Transverse colon (tissue), 4 donors: ENCODE measurements at regions not wholly inside any gene's neighbourhood (a gene's known extent, or its start where the extent isn't known, plus 50 kb on each side); places are given as distances from the start of the nearest gene placed in this dataset.

ENCODE experiments used
- DNase-seq: peaks from one replicate; pipeline ENCODE4 v3.0.0-alpha.2; 2019
- H3K27ac ChIP-seq, 4 donors: fragments of 200-600 bp; sonication (generic); 2 replicates each; pipeline ENCODE4 v1.5.1; 2016 to 2018; ENCODE audit warnings: inconsistent platforms in 4 of 4
- H3K27me3 ChIP-seq: fragments of 200-600 bp; sonication (generic); 2 replicates; pipeline ENCODE4 v1.5.1; 2017; ENCODE audit warnings: inconsistent platforms
- H3K36me3 ChIP-seq, 4 donors: fragments of 200-600 bp; sonication (generic); 2 replicates each; pipeline ENCODE4 v1.5.1; 2017 to 2019; ENCODE audit warnings: inconsistent platforms in 4 of 4
- H3K4me1 ChIP-seq, 4 donors: fragments of 200-600 bp; sonication (generic); 2 replicates each; pipeline ENCODE4 v1.5.1; 2017 to 2020; ENCODE audit warnings: inconsistent platforms in 4 of 4
- H3K4me3 ChIP-seq, 4 donors: fragments of 200-600 bp; sonication (generic); 1 replicate in 1 of 4; 2 replicates in 3 of 4; pipeline versions ENCODE4 v1.5.1 to v1.6.1; 2017 to 2019; ENCODE audit warnings: inconsistent platforms in 4 of 4
- H3K9me3 ChIP-seq, 2 donors: fragments of 200-600 bp; sonication (generic); 2 replicates each; pipeline ENCODE4 v1.5.1; 2017 to 2019; ENCODE audit warnings: inconsistent platforms in 2 of 2
- CTCF ChIP-seq, 5 experiments: fragments of 200-600 bp in 3 of 5; fragments of 450-650 bp in 2 of 5; sonication (generic) in 3 of 5; IDR thresholded peaks; 1 replicate in 2 of 5; 2 replicates in 3 of 5; pipeline ENCODE4 v1.5.1; 2016 to 2017; ENCODE audit warnings: antibody characterized with exemption in 5 of 5, inconsistent platforms in 3 of 5, mild to moderate bottlenecking in 2 of 5, moderate library complexity in 1 of 5
- EP300 ChIP-seq: sonication (generic); formaldehyde crosslinking; IDR thresholded peaks from one replicate; pipeline ENCODE4 v1.6.1; 2017; ENCODE audit warnings: antibody characterized with exemption, low read depth
- POLR2A ChIP-seq: fragments of 450-650 bp; IDR thresholded peaks from one replicate; pipeline ENCODE4 v1.6.1; 2016; ENCODE audit warnings: antibody characterized with exemption, mild to moderate bottlenecking, moderate library complexity
- POLR2AphosphoS5 ChIP-seq, 3 donors: sonication (generic); formaldehyde crosslinking; IDR thresholded peaks; one replicate each; pipeline ENCODE4 v1.6.1; 2016; ENCODE audit warnings: antibody characterized with exemption in 3 of 3
- WGBS, 2 donors: methylation state at CpG; one replicate each; pipeline ENCODE4 v1.1.5; 2018; ENCODE audit warnings: low coverage in 1 of 2; 5-methylcytosine and 5-hydroxymethylcytosine counted together
- in situ Hi-C, 4 donors: fragments of 200-750 bp; cut with MboI; loops; one replicate each; pipeline versions ENCODE4 v1.15.0 to v1.15.1; 2017; ENCODE audit warnings: low sequenced_read_pairs in 3 of 4, low pct_ligation_motif_present in 1 of 4, low pct_unique_long_range_greater_than_20kb in 1 of 4
- intact Hi-C: fragments of 100-400 bp; cut with DNase I; formaldehyde crosslinking; loops from one replicate; pipeline ENCODE4 v1.15.1; 2023; ENCODE audit warnings: low total_unique reads

GRCh38 chr11:116665523-116665922, 107.3 kb downstream of the BUD13 start:
- DNase-seq: no peak
- in situ Hi-C loops: no loop called here
- Histone ChIP-seq H3K4me1 (no peaks in the 10 kb centered on the region), H3K4me3 (no peak overlapping the region), H3K9me3 (peaks cover 5 to 13% of the 10 kb centered on the region in 2 donors), H3K36me3 (no peaks in the 10 kb centered on the region), H3K27me3 (peaks cover 12% of the 10 kb centered on the region), H3K27ac (no peak overlapping the region)
- intact Hi-C loops: no loop called here
- TF ChIP-seq EP300: no peak
- no peak for TF ChIP-seq CTCF (IDR thresholded peaks at IDR 0.05)
- no peak for TF ChIP-seq POLR2A
- TF ChIP-seq POLR2AphosphoS5 (IDR thresholded peaks at IDR 0.05): no peak

- no peak overlapping the region for H3K4me3 ChIP-seq
- DNase-seq: no peak
- in situ Hi-C loops: no loop called here
- H3K36me3 ChIP-seq: no peaks in the 10 kb centered on the region
- no peak overlapping the region for H3K27ac ChIP-seq
- intact Hi-C loops: no loop called here
- H3K9me3 ChIP-seq: peaks cover 1 to 13% of the 10 kb centered on the region in 2 donors
- peaks cover 5% of the 10 kb centered on the region for H3K27me3 ChIP-seq
- no peaks in the 10 kb centered on the region for H3K4me1 ChIP-seq
- no peak for TF ChIP-seq EP300
- TF ChIP-seq POLR2A: no peak
- no peak for TF ChIP-seq CTCF (IDR thresholded peaks at IDR 0.05)
- no peak for TF ChIP-seq POLR2AphosphoS5 (IDR thresholded peaks at IDR 0.05)
- WGBS, 2 donors: 68% methylated on average over 3 of the region's 3 CpGs; no CpG with 5 or more reads in 1 of the 2 donors
Observed at GRCh38 chr11:116661056-116661455, 111.7 kb downstream of the BUD13 start.

GRCh38 chr11:116660011-116660410, 112.8 kb downstream of the BUD13 start:
- Histone ChIP-seq H3K4me1 (no peaks in the 10 kb centered on the region), H3K4me3 (no peak overlapping the region), H3K27me3 (no peaks in the 10 kb centered on the region), H3K9me3 (peaks cover 0 to 5% of the 10 kb centered on the region in 2 donors), H3K36me3 (no peaks in the 10 kb centered on the region), H3K27ac (no peak overlapping the region)
- TF ChIP-seq CTCF (IDR thresholded peaks at IDR 0.05): no peak
- no peak for TF ChIP-seq POLR2AphosphoS5 (IDR thresholded peaks at IDR 0.05)
- no peak for TF ChIP-seq POLR2A
- TF ChIP-seq EP300: no peak
- DNase-seq: no peak
- intact Hi-C loops: no loop called here
- in situ Hi-C loops: no loop called here
- WGBS, 2 donors: 20 to 72% methylated on average over 1 to 7 of the region's 7 CpGs

GRCh38 chr11:116658876-116659535, 113.8 kb downstream of the BUD13 start:
- Histone ChIP-seq H3K4me1 (no peaks in the 10 kb centered on the region), H3K27me3 (no peaks in the 10 kb centered on the region), H3K27ac (no peak overlapping the region), H3K36me3 (no peaks in the 10 kb centered on the region), H3K4me3 (no peak overlapping the region), H3K9me3 (no peaks in the 10 kb centered on the region)
- in situ Hi-C loops (no loop called here), intact Hi-C loops (no loop called here)
- TF ChIP-seq EP300 (no peak), POLR2AphosphoS5 (IDR thresholded peaks at IDR 0.05) (no peak), CTCF (IDR thresholded peaks at IDR 0.05) (no peak), POLR2A (no peak)
- DNase-seq: no peak
- WGBS, 2 donors: 82 to 83% methylated on average over 9 to 14 of the region's 14 CpGs
